IPS-15b (cell line): ENCODE measurements at regions not wholly inside any gene's neighbourhood (a gene's known extent, or its start where the extent isn't known, plus 50 kb on each side); places are given as distances from the start of the nearest gene placed in this dataset.
"Not testable (repeated sequence)": the region's sequence is repeated elsewhere in the genome, so short reads cannot be mapped to it uniquely, and the experiment has no call there.

Experiments
- H3K27me3 ChIP-seq: one replicate; pipeline ENCODE4 v1.6.1; 2013; ENCODE audit warnings: low read length; ENCODE audit not compliant: control insufficient read depth, insufficient read depth
- H3K36me3 ChIP-seq: one replicate; pipeline ENCODE4 v1.6.1; 2013; ENCODE audit warnings: low read length; ENCODE audit not compliant: control insufficient read depth, insufficient read depth
- H3K4me1 ChIP-seq: one replicate; pipeline ENCODE4 v1.6.1; 2013; ENCODE audit warnings: mild to moderate bottlenecking, low read length; ENCODE audit not compliant: control insufficient read depth, insufficient read depth
- H3K4me3 ChIP-seq: one replicate; pipeline ENCODE4 v1.5.1; 2013; ENCODE audit warnings: low read depth, low read length
- H3K9ac ChIP-seq: one replicate; pipeline ENCODE4 v1.6.1; 2013; ENCODE audit warnings: low read depth, mild to moderate bottlenecking, low read length
- H3K9me3 ChIP-seq: one replicate; pipeline ENCODE4 v1.6.1; 2013; ENCODE audit warnings: mild to moderate bottlenecking, low read length; ENCODE audit not compliant: control insufficient read depth, insufficient read depth

GRCh38 chr17:71444078-71444477 lies 676.7 kb upstream of the SOX9 start:
- no peaks in the 10 kb centered on the region for H3K27me3 ChIP-seq
- H3K9me3 ChIP-seq: no peaks in the 10 kb centered on the region
- no peaks in the 10 kb centered on the region for H3K36me3 ChIP-seq
- no peak overlapping the region for H3K4me3 ChIP-seq
- no peak overlapping the region for H3K9ac ChIP-seq
- no peaks in the 10 kb centered on the region for H3K4me1 ChIP-seq

- no peak overlapping the region for H3K9ac ChIP-seq
- no peaks in the 10 kb centered on the region for H3K4me1 ChIP-seq
- H3K36me3 ChIP-seq: no peaks in the 10 kb centered on the region
- no peaks in the 10 kb centered on the region for H3K9me3 ChIP-seq
- no peak overlapping the region for H3K4me3 ChIP-seq
- H3K27me3 ChIP-seq: no peaks in the 10 kb centered on the region
Measured at GRCh38 chr17:71446645-71447437, 674.0 kb upstream of the SOX9 start.

GRCh38 chr17:71447644-71448043 lies 673.2 kb upstream of the SOX9 start:
- Histone ChIP-seq H3K36me3 (no peaks in the 10 kb centered on the region), H3K4me1 (no peaks in the 10 kb centered on the region), H3K9ac (no peak overlapping the region), H3K9me3 (no peaks in the 10 kb centered on the region), H3K27me3 (no peaks in the 10 kb centered on the region), H3K4me3 (no peak overlapping the region)

GRCh38 chr17:71450657-71451056 lies 670.2 kb upstream of the SOX9 start:
- H3K4me3 ChIP-seq, H3K9ac ChIP-seq, H3K27me3 ChIP-seq, H3K4me1 ChIP-seq, H3K9me3 ChIP-seq, H3K36me3 ChIP-seq: not testable (repeated sequence)

GRCh38 chr17:71453876-71454422 lies 666.9 kb upstream of the SOX9 start:
- H3K36me3 ChIP-seq: no peaks in the 10 kb centered on the region
- H3K27me3 ChIP-seq: no peaks in the 10 kb centered on the region
- no peak overlapping the region for H3K9ac ChIP-seq
- H3K9me3 ChIP-seq: no peaks in the 10 kb centered on the region
- no peak overlapping the region for H3K4me3 ChIP-seq
- no peaks in the 10 kb centered on the region for H3K4me1 ChIP-seq

GRCh38 chr17:71455219-71455618 lies 665.6 kb upstream of the SOX9 start:
- Histone ChIP-seq H3K4me3 (no peak overlapping the region), H3K9me3 (no peaks in the 10 kb centered on the region), H3K27me3 (no peaks in the 10 kb centered on the region), H3K36me3 (no peaks in the 10 kb centered on the region), H3K9ac (no peak overlapping the region), H3K4me1 (no peaks in the 10 kb centered on the region)

GRCh38 chr17:71458322-71458721 lies 662.5 kb upstream of the SOX9 start:
- Histone ChIP-seq H3K27me3 (no peaks in the 10 kb centered on the region), H3K4me1 (peaks cover 4% of the 10 kb centered on the region), H3K9me3 (no peaks in the 10 kb centered on the region), H3K4me3 (no peak overlapping the region), H3K9ac (no peak overlapping the region), H3K36me3 (no peaks in the 10 kb centered on the region)

- Histone ChIP-seq H3K9me3 (no peaks in the 10 kb centered on the region), H3K4me3 (no peak overlapping the region), H3K27me3 (no peaks in the 10 kb centered on the region), H3K9ac (no peak overlapping the region), H3K36me3 (no peaks in the 10 kb centered on the region), H3K4me1 (peaks cover 5% of the 10 kb centered on the region)
Measured at GRCh38 chr17:71460943-71461342, 659.9 kb upstream of the SOX9 start.

- Histone ChIP-seq H3K27me3 (no peaks in the 10 kb centered on the region), H3K9ac (no peak overlapping the region), H3K9me3 (no peaks in the 10 kb centered on the region), H3K36me3 (no peaks in the 10 kb centered on the region), H3K4me1 (peaks cover 5% of the 10 kb centered on the region), H3K4me3 (no peak overlapping the region)
Measured at GRCh38 chr17:71461498-71462169, 659.2 kb upstream of the SOX9 start.

GRCh38 chr17:71464241-71464640 lies 656.6 kb upstream of the SOX9 start:
- Histone ChIP-seq H3K4me3 (no peak overlapping the region), H3K4me1 (peaks cover 5% of the 10 kb centered on the region), H3K27me3 (no peaks in the 10 kb centered on the region), H3K9me3 (no peaks in the 10 kb centered on the region), H3K9ac (no peak overlapping the region), H3K36me3 (no peaks in the 10 kb centered on the region)

- no peak overlapping the region for H3K4me3 ChIP-seq
- no peaks in the 10 kb centered on the region for H3K9me3 ChIP-seq
- H3K9ac ChIP-seq: no peak overlapping the region
- no peaks in the 10 kb centered on the region for H3K27me3 ChIP-seq
- no peaks in the 10 kb centered on the region for H3K36me3 ChIP-seq
- H3K4me1 ChIP-seq: peaks cover 5% of the 10 kb centered on the region
Measured at GRCh38 chr17:71464751-71465150, 656.1 kb upstream of the SOX9 start.

- Histone ChIP-seq H3K27me3 (no peaks in the 10 kb centered on the region), H3K4me1 (peaks cover 5% of the 10 kb centered on the region), H3K4me3 (no peak overlapping the region), H3K9ac (no peak overlapping the region), H3K9me3 (no peaks in the 10 kb centered on the region), H3K36me3 (no peaks in the 10 kb centered on the region)
Measured at GRCh38 chr17:71467719-71468118, 653.1 kb upstream of the SOX9 start.
